Bronchial epithelial cell (primary cell): ENCODE measurements at regions not wholly inside any gene's neighbourhood (a gene's known extent, or its start where the extent isn't known, plus 50 kb on each side); places are given as distances from the start of the nearest gene placed in this dataset.

Source experiments
- DNase-seq: peaks from one replicate; pipeline ENCODE4 v3.0.0-alpha.2; 2010; ENCODE audit warnings: low read depth
- FAIRE-seq: peaks from 2 replicates; lab custom pipeline; 2011; peaks lifted over from hg19 to GRCh38; lab: Jason Lieb, UNC
- H3K27me3 ChIP-seq: 2 replicates; pipeline ENCODE4 v1.5.1; 2011; ENCODE audit warnings: low read length; ENCODE audit not compliant: control insufficient read depth, insufficient read depth
- H3K36me3 ChIP-seq: 2 replicates; pipeline ENCODE4 v1.5.1; 2011; ENCODE audit warnings: low read length; ENCODE audit not compliant: control insufficient read depth, insufficient read depth
- H3K4me3 ChIP-seq: 2 replicates; pipeline ENCODE4 v1.5.1; 2011; ENCODE audit warnings: mild to moderate bottlenecking, low read depth, low read length, control low read depth
- CTCF ChIP-seq: IDR thresholded peaks from 2 replicates; pipeline ENCODE4 v1.5.1; 2011; ENCODE audit warnings: mild to moderate bottlenecking, moderate library complexity, low read length, control low read depth, inconsistent platforms; ENCODE audit not compliant: insufficient read depth, severe bottlenecking

- H3K27me3 ChIP-seq: no peaks in the 10 kb centered on the region
- DNase-seq (peak; percentile 10), FAIRE-seq (no peak)
- TF ChIP-seq CTCF: no peak
- no peaks in the 10 kb centered on the region for H3K36me3 ChIP-seq
- no peak overlapping the region for H3K4me3 ChIP-seq
These were observed 267.6 kb upstream of the DMRT1 start for GRCh38 chr9:573691-574410.

GRCh38 chr9:575139-575538, 266.4 kb upstream of the DMRT1 start:
- Histone ChIP-seq H3K36me3 (no peaks in the 10 kb centered on the region), H3K4me3 (no peak overlapping the region), H3K27me3 (no peaks in the 10 kb centered on the region)
- TF ChIP-seq CTCF: no peak
- FAIRE-seq: no peak
- DNase-seq: no peak

- no peak for TF ChIP-seq CTCF
- FAIRE-seq: no peak
- no peak for DNase-seq
- H3K36me3 ChIP-seq: no peaks in the 10 kb centered on the region
- no peak overlapping the region for H3K4me3 ChIP-seq
- H3K27me3 ChIP-seq: no peaks in the 10 kb centered on the region
These were observed 260.7 kb upstream of the DMRT1 start for GRCh38 chr9:580652-581342.

GRCh38 chr9:581673-582497, 259.6 kb upstream of the DMRT1 start:
- peak; percentile 51 for TF ChIP-seq CTCF
- FAIRE-seq (no peak), DNase-seq (no peak)
- H3K36me3 ChIP-seq: no peaks in the 10 kb centered on the region
- H3K27me3 ChIP-seq: no peaks in the 10 kb centered on the region
- H3K4me3 ChIP-seq: no peak overlapping the region

- DNase-seq: peak; percentile 65
- no peak for TF ChIP-seq CTCF
- no peak overlapping the region for H3K4me3 ChIP-seq
- H3K36me3 ChIP-seq: no peaks in the 10 kb centered on the region
- no peak for FAIRE-seq
- no peaks in the 10 kb centered on the region for H3K27me3 ChIP-seq
These were observed 258.7 kb upstream of the DMRT1 start for GRCh38 chr9:582775-583174.
